ENCODE measurements at regions not wholly inside any gene's neighbourhood (a gene's known extent, or its start where the extent isn't known, plus 50 kb on each side); places are given as distances from the start of the nearest gene placed in this dataset.
"Not testable (repeated sequence)": the region's sequence is repeated elsewhere in the genome, so short reads cannot be mapped to it uniquely, and the experiment has no call there.

DNA sequence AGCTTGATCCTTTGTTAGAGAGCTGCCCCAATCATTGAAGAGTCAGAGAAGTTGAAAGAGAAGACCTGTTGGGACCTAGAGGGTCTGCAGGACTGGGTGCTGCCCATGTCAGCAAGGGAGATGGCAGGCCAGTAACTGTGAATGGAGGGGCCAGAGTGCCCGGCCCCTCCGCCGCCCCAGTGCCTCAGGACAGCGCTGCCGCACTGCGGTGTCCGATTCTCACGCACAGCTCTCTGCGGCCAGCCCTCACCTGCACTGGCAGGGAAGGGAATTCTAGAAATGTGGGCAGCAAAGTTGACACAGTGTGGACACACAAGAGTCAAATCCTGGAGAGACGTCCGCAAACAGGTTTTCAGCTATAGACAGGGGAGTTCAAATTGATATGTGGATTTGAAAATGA, 373.5 kb downstream of the TCERG1L start:
- Histone ChIP-seq H3K4me3 (ENCODE audit: low read length) (no peak overlapping the region), H3K9me3 (ENCODE audit: insufficient read depth, low read length) (no peaks in the 10 kb centered on the region), H3K79me2 (ENCODE audit: low read length) (no peaks in the 10 kb centered on the region), H2AFZ (ENCODE audit: low read depth, low read length) (no peak overlapping the region), H3K27me3 (ENCODE audit: low read depth, low read length) (no peaks in the 10 kb centered on the region), H4K20me1 (ENCODE audit: insufficient read depth, low read length) (no peaks in the 10 kb centered on the region), H3K36me3 (replicated peaks; ENCODE audit: low read depth, low read length) (no peaks in the 10 kb centered on the region), H3K4me1 (ENCODE audit: low read length) (no peaks in the 10 kb centered on the region), H3K9ac (ENCODE audit: low read length) (no peak overlapping the region), H3K4me2 (ENCODE audit: low read length) (no peak overlapping the region), H3K27ac (ENCODE audit: low read length) (no peak overlapping the region)
- TF ChIP-seq EZH2phosphoT487 (IDR thresholded peaks at IDR 0.05; ENCODE audit: low read depth): no peak
- TF ChIP-seq, protein P1, sequence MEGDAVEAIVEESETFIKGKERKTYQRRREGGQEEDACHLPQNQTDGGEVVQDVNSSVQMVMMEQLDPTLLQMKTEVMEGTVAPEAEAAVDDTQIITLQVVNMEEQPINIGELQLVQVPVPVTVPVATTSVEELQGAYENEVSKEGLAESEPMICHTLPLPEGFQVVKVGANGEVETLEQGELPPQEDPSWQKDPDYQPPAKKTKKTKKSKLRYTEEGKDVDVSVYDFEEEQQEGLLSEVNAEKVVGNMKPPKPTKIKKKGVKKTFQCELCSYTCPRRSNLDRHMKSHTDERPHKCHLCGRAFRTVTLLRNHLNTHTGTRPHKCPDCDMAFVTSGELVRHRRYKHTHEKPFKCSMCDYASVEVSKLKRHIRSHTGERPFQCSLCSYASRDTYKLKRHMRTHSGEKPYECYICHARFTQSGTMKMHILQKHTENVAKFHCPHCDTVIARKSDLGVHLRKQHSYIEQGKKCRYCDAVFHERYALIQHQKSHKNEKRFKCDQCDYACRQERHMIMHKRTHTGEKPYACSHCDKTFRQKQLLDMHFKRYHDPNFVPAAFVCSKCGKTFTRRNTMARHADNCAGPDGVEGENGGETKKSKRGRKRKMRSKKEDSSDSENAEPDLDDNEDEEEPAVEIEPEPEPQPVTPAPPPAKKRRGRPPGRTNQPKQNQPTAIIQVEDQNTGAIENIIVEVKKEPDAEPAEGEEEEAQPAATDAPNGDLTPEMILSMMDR (IDR thresholded peaks at IDR 0.05; ENCODE audit: low read depth, low read length): no peak

DNA sequence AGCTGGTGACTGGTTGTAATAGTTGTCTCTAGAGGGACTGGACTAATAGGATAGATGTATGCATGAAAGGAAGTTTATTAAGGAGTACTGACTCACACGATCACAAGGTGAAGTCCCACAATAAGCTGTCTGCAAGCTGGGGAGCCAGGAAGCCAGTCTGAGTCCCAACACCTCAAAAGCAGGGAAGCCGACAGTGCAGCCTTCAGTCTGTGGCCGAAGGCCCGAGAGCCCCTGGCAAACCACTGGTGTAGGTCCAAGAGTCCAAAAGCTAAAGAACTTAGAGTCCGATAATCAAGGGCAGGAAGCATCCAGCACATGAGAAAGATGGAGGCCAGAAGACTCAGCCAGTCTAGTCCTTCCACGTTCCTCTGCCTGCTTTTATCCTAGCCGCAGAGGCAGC, 372.6 kb downstream of the TCERG1L start:
- H2AFZ ChIP-seq (ENCODE audit: low read depth, low read length); H3K36me3 ChIP-seq (replicated peaks; ENCODE audit: low read depth, low read length); H3K9ac ChIP-seq (ENCODE audit: low read length); H3K79me2 ChIP-seq (ENCODE audit: low read length); H4K20me1 ChIP-seq (ENCODE audit: insufficient read depth, low read length); H3K9me3 ChIP-seq (ENCODE audit: insufficient read depth, low read length); H3K4me1 ChIP-seq (ENCODE audit: low read length); H3K4me2 ChIP-seq (ENCODE audit: low read length); H3K27ac ChIP-seq (ENCODE audit: low read length); H3K27me3 ChIP-seq (ENCODE audit: low read depth, low read length); H3K4me3 ChIP-seq (ENCODE audit: low read length): not testable (repeated sequence)

DNA sequence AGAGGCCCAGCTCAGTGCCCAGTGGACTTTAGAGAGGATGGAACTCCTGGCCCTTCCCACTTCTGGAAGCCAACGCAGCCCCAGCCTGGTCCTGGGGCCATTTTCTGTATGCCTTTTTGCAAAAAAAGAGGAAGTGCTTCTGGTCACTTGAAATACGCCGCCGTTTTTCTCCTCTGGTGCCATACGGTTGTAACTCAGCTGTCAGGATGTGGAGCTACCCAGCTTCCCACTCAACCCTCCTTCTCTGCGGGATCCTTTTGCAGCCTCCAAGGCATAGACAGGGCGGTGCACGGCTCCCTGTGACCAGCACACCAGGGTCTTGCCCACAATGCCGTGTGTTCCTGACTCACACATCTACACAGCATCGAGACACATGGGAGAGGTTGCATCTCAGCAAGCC, 369.6 kb downstream of the TCERG1L start:
- Histone ChIP-seq H3K36me3 (replicated peaks; ENCODE audit: low read depth, low read length) (no peaks in the 10 kb centered on the region), H3K4me3 (ENCODE audit: low read length) (no peak overlapping the region), H3K27ac (ENCODE audit: low read length) (no peak overlapping the region), H2AFZ (ENCODE audit: low read depth, low read length) (no peak overlapping the region), H4K20me1 (ENCODE audit: insufficient read depth, low read length) (no peaks in the 10 kb centered on the region), H3K27me3 (ENCODE audit: low read depth, low read length) (no peaks in the 10 kb centered on the region), H3K4me1 (ENCODE audit: low read length) (no peaks in the 10 kb centered on the region), H3K4me2 (ENCODE audit: low read length) (no peak overlapping the region), H3K9ac (ENCODE audit: low read length) (no peak overlapping the region), H3K79me2 (ENCODE audit: low read length) (no peaks in the 10 kb centered on the region), H3K9me3 (ENCODE audit: insufficient read depth, low read length) (no peaks in the 10 kb centered on the region)
- TF ChIP-seq, protein P1 (IDR thresholded peaks at IDR 0.05; ENCODE audit: low read depth, low read length): no peak

DNA sequence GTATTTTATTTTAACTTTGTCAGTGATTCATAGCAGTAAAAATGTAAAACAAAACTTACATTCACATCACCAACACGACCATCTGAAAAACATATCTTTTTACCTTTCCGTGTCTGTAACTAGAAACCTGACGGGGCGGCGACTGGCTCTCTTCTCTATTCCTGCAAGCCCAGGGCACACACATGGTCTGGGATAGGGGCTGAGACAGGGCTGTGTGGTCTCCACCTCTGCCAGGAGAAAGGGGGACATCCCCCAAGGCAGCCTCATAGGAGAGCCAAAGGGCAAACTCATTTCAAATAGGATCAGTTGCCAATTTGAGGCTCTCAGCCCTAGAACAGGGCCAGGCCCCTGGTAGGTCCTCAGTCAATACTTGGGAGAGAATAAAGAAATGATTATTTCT, 359.4 kb downstream of the TCERG1L start:
- Histone ChIP-seq H3K9me3 (ENCODE audit: insufficient read depth, low read length) (no peaks in the 10 kb centered on the region), H3K27me3 (ENCODE audit: low read depth, low read length) (no peaks in the 10 kb centered on the region)

More for the DNA sequence above, 359.4 kb downstream of the TCERG1L start:
- no peak overlapping the region for H2AFZ ChIP-seq (ENCODE audit: low read depth, low read length)
- no peak overlapping the region for H3K4me2 ChIP-seq (ENCODE audit: low read length)
- no peak overlapping the region for H3K27ac ChIP-seq (ENCODE audit: low read length)
- no peaks in the 10 kb centered on the region for H3K4me1 ChIP-seq (ENCODE audit: low read length)
- TF ChIP-seq, protein P1 (IDR thresholded peaks at IDR 0.05; ENCODE audit: low read depth, low read length): no peak
- no peak for TF ChIP-seq EZH2phosphoT487 (IDR thresholded peaks at IDR 0.05; ENCODE audit: low read depth)
- no peaks in the 10 kb centered on the region for H4K20me1 ChIP-seq (ENCODE audit: insufficient read depth, low read length)
- H3K79me2 ChIP-seq (ENCODE audit: low read length): no peaks in the 10 kb centered on the region
- no peak overlapping the region for H3K9ac ChIP-seq (ENCODE audit: low read length)
- no peaks in the 10 kb centered on the region for H3K36me3 ChIP-seq (replicated peaks; ENCODE audit: low read depth, low read length)
- no peak overlapping the region for H3K4me3 ChIP-seq (ENCODE audit: low read length)

Measured in OCI-LY3 (cell line).